Brain microvascular endothelial cell (primary cell): ENCODE measurements at regions not wholly inside any gene's neighbourhood (a gene's known extent, or its start where the extent isn't known, plus 50 kb on each side); places are given as distances from the start of the nearest gene placed in this dataset.
A peak's percentile ranks its signal among the peaks of the same experiment; 100 is the strongest.

Source experiments
- DNase-seq: peaks from one replicate; pipeline ENCODE4 v3.0.0-alpha.2; 2020
- H3K27ac ChIP-seq: fragments of 250-450 bp; sonication (Bioruptor Pico); 2 replicates; pipeline ENCODE4 v1.5.1; 2020; ENCODE audit warnings: mild to moderate bottlenecking, moderate library complexity
- H3K27me3 ChIP-seq: fragments of 250-450 bp; sonication (Bioruptor Pico); replicated peaks from 2 replicates; pipeline ENCODE4 v1.5.1; 2020; ENCODE audit warnings: mild to moderate bottlenecking
- H3K36me3 ChIP-seq: fragments of 250-450 bp; sonication (Bioruptor Pico); replicated peaks from 2 replicates; pipeline ENCODE4 v1.5.1; 2020; ENCODE audit warnings: mild to moderate bottlenecking
- H3K4me3 ChIP-seq: 2 replicates; pipeline ENCODE4 v1.5.1; 2011; ENCODE audit warnings: low read depth, mild to moderate bottlenecking, control low read depth, low read length, moderate library complexity
- in situ Hi-C: cut with HindIII; loops from 2 replicates; pipeline ENCODE4 v1.10.0; 2017; ENCODE audit warnings: low sequenced_read_pairs, low pct_ligation_motif_present
- TF ChIP-seq, protein P1 (sequence below): IDR thresholded peaks from 2 replicates; pipeline ENCODE4 v1.5.1; 2011; ENCODE audit warnings: low read depth, mild to moderate bottlenecking, moderate library complexity, low read length, control low read depth, inconsistent platforms; ENCODE audit errors: missing control alignments

DNA sequence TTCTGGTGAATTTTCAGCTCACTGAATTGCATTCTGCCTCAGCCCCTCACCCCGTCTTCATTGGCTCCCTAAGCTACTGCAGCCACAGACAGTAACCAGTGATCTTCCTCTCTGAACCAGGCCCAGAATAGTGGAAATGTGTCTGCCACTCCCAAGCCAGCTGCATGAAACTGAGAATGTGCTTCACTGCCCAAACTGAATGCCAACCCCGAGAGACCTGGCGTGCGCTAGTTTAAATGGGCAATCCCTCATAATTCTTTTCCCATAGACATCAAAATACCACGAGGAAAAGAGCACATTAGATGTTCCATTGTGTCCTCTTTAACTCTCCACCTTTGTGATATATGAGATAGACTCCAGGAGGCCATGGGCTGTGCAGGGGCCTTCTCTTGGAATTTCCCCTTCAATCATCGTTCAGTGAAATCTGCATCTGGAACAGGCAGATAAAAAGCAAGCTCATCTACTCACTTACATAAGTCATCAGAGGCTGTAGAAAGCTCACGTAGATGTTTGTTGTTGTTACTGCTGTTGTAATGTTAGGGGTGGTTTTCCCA lies 320.2 kb downstream of the NFIB start:
- no peak overlapping the region for H3K4me3 ChIP-seq
- H3K27me3 ChIP-seq, result no peaks in the 10 kb centered on the region
- in situ Hi-C loops, result no loop called here
- DNase-seq, result no peak
- no peak overlapping the region for H3K27ac ChIP-seq
- no peaks in the 10 kb centered on the region for H3K36me3 ChIP-seq
- TF ChIP-seq, protein P1, sequence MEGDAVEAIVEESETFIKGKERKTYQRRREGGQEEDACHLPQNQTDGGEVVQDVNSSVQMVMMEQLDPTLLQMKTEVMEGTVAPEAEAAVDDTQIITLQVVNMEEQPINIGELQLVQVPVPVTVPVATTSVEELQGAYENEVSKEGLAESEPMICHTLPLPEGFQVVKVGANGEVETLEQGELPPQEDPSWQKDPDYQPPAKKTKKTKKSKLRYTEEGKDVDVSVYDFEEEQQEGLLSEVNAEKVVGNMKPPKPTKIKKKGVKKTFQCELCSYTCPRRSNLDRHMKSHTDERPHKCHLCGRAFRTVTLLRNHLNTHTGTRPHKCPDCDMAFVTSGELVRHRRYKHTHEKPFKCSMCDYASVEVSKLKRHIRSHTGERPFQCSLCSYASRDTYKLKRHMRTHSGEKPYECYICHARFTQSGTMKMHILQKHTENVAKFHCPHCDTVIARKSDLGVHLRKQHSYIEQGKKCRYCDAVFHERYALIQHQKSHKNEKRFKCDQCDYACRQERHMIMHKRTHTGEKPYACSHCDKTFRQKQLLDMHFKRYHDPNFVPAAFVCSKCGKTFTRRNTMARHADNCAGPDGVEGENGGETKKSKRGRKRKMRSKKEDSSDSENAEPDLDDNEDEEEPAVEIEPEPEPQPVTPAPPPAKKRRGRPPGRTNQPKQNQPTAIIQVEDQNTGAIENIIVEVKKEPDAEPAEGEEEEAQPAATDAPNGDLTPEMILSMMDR, result no peak

DNA sequence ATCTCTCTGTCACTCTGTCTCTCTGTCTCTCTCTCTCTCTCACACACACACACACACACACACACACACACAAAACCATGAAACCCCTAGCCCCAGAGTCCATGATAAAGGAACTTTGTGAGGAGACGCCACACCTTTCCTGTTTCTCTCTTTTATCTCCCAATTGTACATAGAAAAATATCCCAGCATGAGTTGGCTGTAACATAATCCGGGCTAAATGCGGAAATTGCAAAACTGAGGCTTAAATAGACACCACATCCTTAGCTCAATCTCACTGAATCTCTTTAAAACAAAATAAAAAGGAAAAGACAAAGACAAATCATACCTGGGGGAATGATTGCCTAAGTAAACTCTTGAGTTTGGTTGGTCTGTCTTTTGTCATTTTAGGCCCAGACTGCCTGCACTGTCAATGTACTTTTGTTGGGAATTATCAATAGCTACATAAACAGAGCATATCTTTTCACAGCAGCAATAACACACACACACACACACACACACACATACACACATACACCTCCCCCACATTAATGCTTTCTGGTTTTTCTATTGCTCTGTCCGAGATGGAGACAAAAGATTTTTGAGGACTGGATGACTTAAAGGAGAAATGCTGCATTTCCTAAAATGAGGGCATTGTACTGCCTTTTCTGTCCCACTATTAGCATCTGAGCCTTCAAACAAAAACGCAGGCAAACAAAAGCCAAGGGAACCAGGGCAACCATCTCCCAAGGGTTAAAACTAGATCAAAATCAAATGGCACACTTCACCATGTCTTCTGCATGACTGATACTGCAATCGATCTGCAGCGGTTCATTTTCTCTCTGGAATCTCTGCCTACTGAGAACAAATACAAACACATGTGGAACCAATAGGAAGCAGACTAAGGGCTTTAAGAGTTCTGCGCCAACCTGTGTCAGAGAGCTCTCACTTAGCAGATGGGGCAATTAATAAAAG lies 321.5 kb downstream of the NFIB start:
- TF ChIP-seq, protein P1, result no peak
- in situ Hi-C loops, result no loop called here
- Histone ChIP-seq H3K36me3 (no peaks in the 10 kb centered on the region), H3K27me3 (no peaks in the 10 kb centered on the region), H3K27ac (no peak overlapping the region), H3K4me3 (no peak overlapping the region)
- DNase-seq, result peak; percentile 30

DNA sequence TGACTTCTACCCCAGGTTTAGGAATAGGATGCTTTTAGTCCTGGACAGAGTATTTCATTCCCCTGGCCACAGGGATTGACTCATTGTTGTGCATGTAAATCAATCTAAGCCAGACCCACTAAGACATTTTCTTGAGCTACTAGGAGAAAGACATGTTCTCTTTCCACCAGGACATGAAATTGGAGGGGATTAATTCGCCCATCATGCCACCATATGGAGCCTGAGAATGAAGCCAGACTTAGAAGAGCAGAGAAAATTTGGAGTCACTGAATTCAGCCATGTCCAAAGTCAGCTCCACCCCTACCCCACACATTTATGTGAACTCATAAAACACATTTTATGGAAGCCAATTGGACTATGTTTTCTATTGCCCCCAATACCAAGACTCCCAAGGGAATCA lies 322.5 kb downstream of the NFIB start:
- H3K27ac ChIP-seq, result no peak overlapping the region
- H3K36me3 ChIP-seq, result no peaks in the 10 kb centered on the region
- no peaks in the 10 kb centered on the region for H3K27me3 ChIP-seq
- no peak overlapping the region for H3K4me3 ChIP-seq
- TF ChIP-seq, protein P1, result no peak
- DNase-seq, result no peak
- in situ Hi-C loops, result no loop called here

DNA sequence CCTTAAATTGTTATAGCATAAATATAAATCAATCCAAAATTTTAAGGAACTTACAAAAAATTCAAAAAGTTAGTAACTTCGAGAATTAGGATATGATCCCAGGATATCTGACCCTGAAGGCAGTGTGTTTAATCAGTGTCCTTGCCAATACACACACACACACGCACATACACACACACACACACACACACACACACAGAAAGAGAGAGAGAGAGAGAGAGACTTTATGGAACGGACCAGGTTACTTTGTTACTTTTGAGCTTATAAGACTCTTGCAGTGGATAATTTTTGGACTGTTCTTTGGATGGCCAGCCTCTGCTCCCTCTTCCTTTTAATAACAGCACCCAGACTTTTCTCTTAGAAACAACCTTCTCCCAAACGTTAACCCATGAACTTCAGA lies 322.9 kb downstream of the NFIB start:
- Histone ChIP-seq H3K36me3 (no peaks in the 10 kb centered on the region), H3K4me3 (no peak overlapping the region), H3K27ac (no peak overlapping the region), H3K27me3 (no peaks in the 10 kb centered on the region)
- TF ChIP-seq, protein P1, result no peak
- in situ Hi-C loops, result no loop called here
- DNase-seq, result no peak

DNA sequence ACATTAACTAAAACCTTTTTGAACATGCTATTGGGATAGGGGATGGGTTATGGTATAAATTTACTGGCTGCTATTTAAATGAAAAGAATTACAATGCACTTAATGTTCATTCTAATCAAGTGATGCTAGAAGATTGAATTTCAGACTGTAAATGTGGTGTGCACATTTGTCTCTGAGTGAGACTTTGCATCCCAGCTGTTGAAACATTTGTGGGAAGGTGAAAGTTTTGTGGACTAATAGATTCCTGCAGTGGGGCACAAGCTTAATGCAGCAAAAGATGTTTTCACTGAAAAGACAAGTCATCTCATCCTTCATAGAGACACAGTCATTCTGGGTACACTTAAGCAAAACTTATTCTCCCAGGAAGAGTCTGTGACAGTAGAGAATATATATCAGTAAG lies 323.6 kb downstream of the NFIB start:
- no peak overlapping the region for H3K27ac ChIP-seq
- H3K27me3 ChIP-seq, result no peaks in the 10 kb centered on the region
- H3K36me3 ChIP-seq, result no peaks in the 10 kb centered on the region
- TF ChIP-seq, protein P1, result no peak
- DNase-seq, result no peak
- no peak overlapping the region for H3K4me3 ChIP-seq
- in situ Hi-C loops, result no loop called here
